ENCODE measurements at regions not wholly inside any gene's neighbourhood (a gene's known extent, or its start where the extent isn't known, plus 50 kb on each side); places are given as distances from the start of the nearest gene placed in this dataset.

DNA sequence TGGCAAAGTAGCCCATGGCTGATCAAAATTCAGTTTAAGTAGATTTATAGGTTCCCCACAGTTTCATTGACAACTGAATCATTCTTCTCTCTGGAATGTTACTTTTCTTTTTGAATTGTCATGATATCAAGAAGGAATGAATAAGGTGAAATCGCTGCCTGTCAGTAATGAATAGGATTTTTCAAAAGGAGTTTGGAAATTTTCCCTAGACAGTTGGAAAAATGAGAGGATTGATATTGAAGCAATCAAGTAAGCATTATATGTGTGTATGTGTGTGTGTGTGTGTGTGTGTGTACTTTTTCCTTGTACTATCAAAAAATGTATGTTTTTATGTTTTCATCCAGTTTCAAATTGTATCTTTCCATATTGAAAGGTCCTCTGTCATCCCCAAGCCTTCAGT lies 479.5 kb downstream of the MRPL39 start:
- no peak for TF ChIP-seq Cebpa-rat (IDR thresholded peaks at IDR 0.05)
- no peak overlapping the region for H3K9ac ChIP-seq
- no peaks in the 10 kb centered on the region; a peak in 1 of 22 replicates for H3K9me3 ChIP-seq (replicated peaks in 1 of 11)
- H3K36me3 ChIP-seq: no peaks in the 10 kb centered on the region
- no peaks in the 10 kb centered on the region for H3K27me3 ChIP-seq
- H3K4me1 ChIP-seq: no peaks in the 10 kb centered on the region
- H3K4me3 ChIP-seq: no peak overlapping the region
- H3K27ac ChIP-seq: no peak overlapping the region
- no peaks in the 10 kb centered on the region for H4K20me1 ChIP-seq
- H3K4me2 ChIP-seq: no peak overlapping the region

DNA sequence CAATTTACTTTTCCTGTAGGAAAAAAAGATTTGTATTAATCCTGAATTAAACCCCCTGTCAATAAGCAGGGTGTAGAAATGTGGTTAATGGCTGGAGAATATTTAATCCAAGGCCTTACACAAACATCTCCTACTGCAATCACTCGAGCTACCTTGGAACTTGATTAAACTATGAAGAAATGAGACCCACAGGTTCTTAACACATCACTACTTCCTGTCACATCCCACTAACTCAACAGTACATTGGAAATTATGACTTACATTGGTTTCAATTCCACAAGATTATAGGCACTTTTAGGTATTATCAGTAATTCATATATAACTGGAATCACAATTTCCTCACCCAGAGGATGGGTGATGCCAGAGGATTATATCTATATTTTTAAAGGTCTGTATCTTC lies 480.3 kb downstream of the MRPL39 start:
- H3K4me2 ChIP-seq: no peak overlapping the region
- no peaks in the 10 kb centered on the region; a peak in 1 of 22 replicates for H3K9me3 ChIP-seq (replicated peaks in 1 of 11)
- no peaks in the 10 kb centered on the region for H3K36me3 ChIP-seq
- H4K20me1 ChIP-seq: no peaks in the 10 kb centered on the region
- H3K27ac ChIP-seq: no peak overlapping the region
- no peak for TF ChIP-seq Cebpa-rat (IDR thresholded peaks at IDR 0.05)
- H3K4me1 ChIP-seq: no peaks in the 10 kb centered on the region
- H3K4me3 ChIP-seq: no peak overlapping the region
- H3K27me3 ChIP-seq: no peaks in the 10 kb centered on the region
- no peak overlapping the region for H3K9ac ChIP-seq

DNA sequence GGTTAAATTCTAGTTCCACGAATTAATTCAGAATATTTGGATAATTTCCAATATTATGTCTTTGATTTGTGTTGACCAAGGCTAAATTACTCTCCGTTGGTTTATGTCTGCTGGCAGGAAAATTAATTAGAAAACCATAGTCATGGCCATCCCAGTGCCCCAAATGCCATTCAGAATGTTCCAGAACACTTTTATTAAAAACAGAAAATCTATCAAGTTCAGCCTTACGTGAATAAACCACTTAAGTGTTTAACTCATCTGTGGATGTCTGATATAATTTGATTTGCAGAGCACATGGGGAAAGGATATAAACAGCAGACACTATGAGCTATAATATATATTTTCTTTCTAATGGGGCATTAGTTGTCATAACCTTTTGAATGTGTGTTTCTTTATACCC lies 480.7 kb downstream of the MRPL39 start:
- no peaks in the 10 kb centered on the region for H3K27me3 ChIP-seq
- H3K9me3 ChIP-seq (replicated peaks in 1 of 11): no peaks in the 10 kb centered on the region
- no peak overlapping the region for H3K4me2 ChIP-seq
- no peak for TF ChIP-seq Cebpa-rat (IDR thresholded peaks at IDR 0.05)
- no peak overlapping the region for H3K27ac ChIP-seq
- no peaks in the 10 kb centered on the region for H3K36me3 ChIP-seq
- H3K4me1 ChIP-seq: no peaks in the 10 kb centered on the region
- no peak overlapping the region for H3K9ac ChIP-seq
- H4K20me1 ChIP-seq: no peaks in the 10 kb centered on the region
- H3K4me3 ChIP-seq: no peak overlapping the region

DNA sequence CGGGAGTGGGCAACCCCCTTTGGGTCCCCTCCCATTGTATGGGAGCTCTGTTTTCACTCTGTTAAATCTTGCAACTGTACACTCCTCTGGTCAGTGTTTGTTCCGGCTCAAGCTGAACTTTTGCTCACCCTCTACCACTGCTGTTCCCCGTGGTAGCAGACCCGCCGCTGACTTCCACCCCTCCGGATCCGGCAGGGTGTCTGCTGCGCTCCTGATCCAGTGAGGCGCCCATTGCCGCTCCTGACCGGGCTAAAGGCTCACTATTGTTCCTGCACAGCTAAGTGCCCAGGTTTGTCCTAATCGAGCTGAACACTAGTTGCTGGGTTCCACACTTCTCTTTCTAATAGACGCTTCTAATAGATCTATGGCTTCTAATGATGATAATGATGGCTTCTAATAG lies 488.6 kb downstream of the MRPL39 start:
- H3K4me1 ChIP-seq: no peaks in the 10 kb centered on the region
- no peak overlapping the region for H3K4me2 ChIP-seq
- H3K27me3 ChIP-seq: no peaks in the 10 kb centered on the region
- no peak overlapping the region for H3K27ac ChIP-seq
- H3K4me3 ChIP-seq: no peak overlapping the region
- H3K9ac ChIP-seq: no peak overlapping the region
- H3K36me3 ChIP-seq: no peaks in the 10 kb centered on the region
- H3K9me3 ChIP-seq (replicated peaks in 1 of 11): no peaks in the 10 kb centered on the region
- no peaks in the 10 kb centered on the region for H4K20me1 ChIP-seq
- no peak for TF ChIP-seq Cebpa-rat (IDR thresholded peaks at IDR 0.05)

DNA sequence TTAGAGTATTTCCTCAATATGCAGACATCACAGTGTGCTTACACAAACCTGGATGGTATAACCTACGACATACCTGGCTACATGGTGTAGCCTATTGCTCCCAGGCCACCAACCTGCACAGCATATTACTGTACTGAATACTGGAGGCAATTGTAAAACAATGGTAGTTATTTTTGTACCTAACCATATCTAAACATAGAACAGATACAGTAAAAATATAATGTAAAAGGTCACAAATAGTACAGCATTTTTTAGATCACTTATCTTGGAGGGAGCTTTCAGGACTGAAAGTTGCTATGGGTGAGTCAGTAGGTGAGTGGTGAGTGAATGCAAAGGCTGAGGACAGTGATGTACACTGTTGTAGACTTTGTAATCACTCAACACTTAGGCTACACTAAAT lies 492.3 kb downstream of the MRPL39 start:
- H3K9ac ChIP-seq: no peak overlapping the region
- no peak overlapping the region for H3K4me3 ChIP-seq
- H3K4me2 ChIP-seq: no peak overlapping the region
- H3K36me3 ChIP-seq: no peaks in the 10 kb centered on the region
- H4K20me1 ChIP-seq: no peaks in the 10 kb centered on the region
- H3K27ac ChIP-seq: no peak overlapping the region
- H3K27me3 ChIP-seq: no peaks in the 10 kb centered on the region
- H3K4me1 ChIP-seq: no peaks in the 10 kb centered on the region
- no peaks in the 10 kb centered on the region for H3K9me3 ChIP-seq (replicated peaks in 1 of 11)
- no peak for TF ChIP-seq Cebpa-rat (IDR thresholded peaks at IDR 0.05)

DNA sequence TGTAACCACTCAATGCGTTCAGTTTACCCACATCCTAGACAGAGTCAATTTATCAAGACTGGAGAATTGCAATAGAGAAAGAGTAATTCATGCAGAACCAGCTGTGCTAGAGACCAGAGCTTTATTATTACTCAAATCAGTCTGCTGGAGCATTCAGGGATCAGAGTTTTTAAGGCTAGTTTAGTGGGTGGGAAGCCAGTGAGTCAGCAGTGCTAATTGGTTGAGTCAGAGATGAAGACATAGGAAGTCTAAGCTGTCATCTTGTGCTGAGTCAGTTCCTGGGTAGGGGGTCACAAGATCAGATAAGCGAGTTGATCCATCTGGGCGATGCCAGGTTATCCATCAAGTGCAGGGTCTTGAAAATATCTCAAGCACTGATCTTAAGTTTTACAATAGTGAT lies 499.6 kb downstream of the MRPL39 start:
- peaks cover 0 to 16% (median 2%) of the 10 kb centered on the region in 10 experiments; a peak in 9 of 20 replicates for H3K4me1 ChIP-seq
- no peaks in the 10 kb centered on the region for H3K9me3 ChIP-seq (replicated peaks in 1 of 11)
- no peaks in the 10 kb centered on the region for H3K27me3 ChIP-seq
- TF ChIP-seq Cebpa-rat (IDR thresholded peaks at IDR 0.05): no peak
- no peaks in the 10 kb centered on the region for H3K36me3 ChIP-seq
- H3K4me2 ChIP-seq: peak overlapping the region in 5 of 11 experiments; percentile 30 to 59 (median 43); a peak in 8 of 22 replicates
- no peaks in the 10 kb centered on the region for H4K20me1 ChIP-seq
- peak overlapping the region in 4 of 11 experiments; percentile 14 to 61 (median 32); a peak in 4 of 22 replicates for H3K27ac ChIP-seq
- no peak overlapping the region for H3K4me3 ChIP-seq
- no peak overlapping the region for H3K9ac ChIP-seq

DNA sequence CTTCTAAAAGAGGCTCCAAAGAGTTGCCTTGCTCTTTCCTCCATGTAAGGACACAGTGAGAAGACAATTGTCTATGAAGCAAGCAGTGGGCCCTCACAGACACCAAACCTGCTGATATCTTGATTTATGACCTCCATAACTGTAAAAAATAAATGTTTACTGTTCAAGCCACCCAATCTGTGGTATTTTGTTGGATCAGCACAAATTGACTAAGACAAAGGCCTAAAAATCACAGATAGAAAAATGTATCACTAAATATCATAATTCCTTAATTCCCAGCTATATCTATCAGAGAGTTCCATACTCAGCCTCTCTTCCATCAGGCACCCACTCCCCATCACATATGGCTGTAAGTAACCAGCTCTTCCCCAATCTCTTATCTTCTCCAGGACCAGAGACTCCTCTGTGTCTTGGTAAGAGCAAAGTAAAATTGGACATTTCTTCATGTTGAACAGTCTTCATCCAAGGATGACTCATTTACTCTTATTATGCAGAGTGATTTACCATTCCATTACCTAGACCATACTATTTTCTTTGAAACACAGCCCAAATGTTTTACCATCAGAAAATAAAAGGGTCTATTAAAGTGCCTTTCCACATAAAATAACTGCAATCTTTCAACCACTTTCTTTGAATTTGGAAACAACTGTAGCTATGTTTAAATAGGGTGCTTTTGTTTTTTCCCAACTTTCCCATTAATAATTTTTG lies 503.6 kb downstream of the MRPL39 start:
- no peaks in the 10 kb centered on the region for H3K9me3 ChIP-seq (replicated peaks in 1 of 11)
- TF ChIP-seq Cebpa-rat (IDR thresholded peaks at IDR 0.05): no peak
- H4K20me1 ChIP-seq: no peaks in the 10 kb centered on the region
- H3K27ac ChIP-seq: no peak overlapping the region
- no peaks in the 10 kb centered on the region for H3K36me3 ChIP-seq
- peaks cover 0 to 16% (median 2%) of the 10 kb centered on the region in 10 experiments; a peak in 9 of 20 replicates for H3K4me1 ChIP-seq
- no peak overlapping the region for H3K4me2 ChIP-seq
- no peaks in the 10 kb centered on the region for H3K27me3 ChIP-seq
- H3K9ac ChIP-seq: no peak overlapping the region
- no peak overlapping the region for H3K4me3 ChIP-seq

DNA sequence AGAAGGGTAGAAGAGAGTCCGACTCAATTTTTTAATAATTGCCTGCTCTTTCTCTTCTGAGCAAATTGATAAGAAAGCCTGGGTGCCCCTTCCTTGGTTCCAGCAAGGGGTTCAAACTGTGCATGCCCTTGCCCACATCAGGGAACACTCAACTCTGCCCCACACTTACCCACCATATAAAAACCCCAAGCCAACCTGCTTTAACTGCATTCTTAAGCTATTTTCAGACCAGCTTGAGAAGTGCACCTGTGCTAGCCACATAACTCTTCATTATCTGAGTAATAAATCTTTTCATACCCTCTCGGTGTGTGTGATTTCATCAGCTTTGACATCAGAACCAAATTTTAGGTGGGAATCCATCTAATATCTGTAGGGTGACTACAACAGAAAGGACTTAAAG lies 509.6 kb downstream of the MRPL39 start:
- Histone ChIP-seq H4K20me1 (no peaks in the 10 kb centered on the region), H3K4me3 (no peak overlapping the region), H3K4me1 (no peaks in the 10 kb centered on the region), H3K4me2 (no peak overlapping the region), H3K36me3 (no peaks in the 10 kb centered on the region), H3K9me3 (replicated peaks in 1 of 11) (peaks cover 0 to 14% (median 0%) of the 10 kb centered on the region in 11 experiments; a peak in 7 of 22 replicates), H3K27ac (no peak overlapping the region), H3K27me3 (no peaks in the 10 kb centered on the region), H3K9ac (no peak overlapping the region)
- TF ChIP-seq Cebpa-rat (IDR thresholded peaks at IDR 0.05): no peak

DNA sequence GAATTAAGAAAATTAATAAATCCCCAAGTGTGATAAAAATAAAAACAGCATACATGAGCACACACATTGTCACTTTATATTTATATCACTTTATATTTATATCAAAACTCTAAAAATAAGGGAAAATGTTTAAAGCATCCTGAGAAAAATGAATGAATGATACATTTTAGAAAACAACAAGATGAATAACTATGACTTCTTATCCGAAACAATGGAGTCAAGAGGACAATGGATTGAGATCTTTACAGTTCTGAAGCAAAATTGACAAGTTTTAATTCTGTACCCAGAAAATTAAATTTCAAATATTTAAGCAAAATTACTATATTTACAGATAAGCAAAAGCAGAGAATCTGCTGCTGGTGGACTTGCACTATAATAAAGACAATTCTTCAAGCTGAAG lies 512.6 kb downstream of the MRPL39 start:
- Histone ChIP-seq H4K20me1 (no peaks in the 10 kb centered on the region), H3K36me3 (no peaks in the 10 kb centered on the region), H3K4me2 (no peak overlapping the region), H3K4me1 (no peaks in the 10 kb centered on the region), H3K9ac (no peak overlapping the region), H3K27ac (no peak overlapping the region), H3K9me3 (replicated peaks in 1 of 11) (peaks cover 10 to 36% (median 17%) of the 10 kb centered on the region in 11 experiments; a peak in 20 of 22 replicates), H3K4me3 (no peak overlapping the region), H3K27me3 (no peaks in the 10 kb centered on the region)
- no peak for TF ChIP-seq Cebpa-rat (IDR thresholded peaks at IDR 0.05)

DNA sequence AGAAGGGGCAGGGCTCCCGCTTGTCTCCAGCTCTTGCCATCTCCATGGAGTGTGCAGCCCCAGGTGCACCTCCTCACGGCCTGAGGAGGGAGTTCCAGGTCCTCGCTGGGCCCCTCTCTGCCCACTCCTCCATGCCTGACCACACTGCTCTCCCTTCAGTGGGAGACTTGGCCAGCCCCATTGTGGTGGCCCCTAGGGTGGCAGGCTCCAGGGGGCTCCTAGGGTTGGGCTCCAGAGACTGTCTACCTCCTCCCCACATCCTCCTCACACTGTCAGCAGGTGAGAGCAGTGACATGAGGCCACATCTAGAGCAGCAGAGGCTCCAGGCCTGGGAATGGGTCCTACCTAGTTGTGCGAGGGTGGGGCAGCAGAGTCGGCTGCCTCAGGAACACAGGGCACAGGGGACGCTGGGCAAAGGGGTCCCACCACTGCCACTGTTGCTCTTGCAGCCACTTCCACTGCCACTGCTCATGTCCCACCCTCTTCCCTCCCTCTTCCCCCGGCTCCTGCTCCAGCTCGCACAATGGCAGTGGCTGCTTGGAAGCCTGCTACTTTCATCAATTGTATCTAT lies 514.8 kb downstream of the MRPL39 start:
- no peaks in the 10 kb centered on the region for H3K4me1 ChIP-seq
- H3K27me3 ChIP-seq: no peaks in the 10 kb centered on the region
- H3K9ac ChIP-seq: no peak overlapping the region
- H4K20me1 ChIP-seq: no peaks in the 10 kb centered on the region
- H3K27ac ChIP-seq: no peak overlapping the region
- no peak for TF ChIP-seq Cebpa-rat (IDR thresholded peaks at IDR 0.05)
- H3K36me3 ChIP-seq: no peaks in the 10 kb centered on the region
- no peak overlapping the region for H3K4me2 ChIP-seq
- H3K4me3 ChIP-seq: no peak overlapping the region
- peaks cover 10 to 36% (median 17%) of the 10 kb centered on the region in 11 experiments; a peak in 20 of 22 replicates for H3K9me3 ChIP-seq (replicated peaks in 1 of 11)

All from BLaER1 treated with 17β-estradiol and CSF1 and Interleukin-3, amounts not matched to agents 10 nM and 100 nM (cell line).